Amygdala (tissue), 56 donors: ENCODE measurements at regions not wholly inside any gene's neighbourhood (a gene's known extent, or its start where the extent isn't known, plus 50 kb on each side); places are given as distances from the start of the nearest gene placed in this dataset.

Experiments
- DNase-seq, 56 donors: peaks; one replicate each; lab custom pipeline; 2025; lab: John Stamatoyannopoulos, UW

- DNase-seq, result no peak
These were observed 106.8 kb upstream of the MPDZ start for GRCh38 chr9:13386316-13386715.

DNA sequence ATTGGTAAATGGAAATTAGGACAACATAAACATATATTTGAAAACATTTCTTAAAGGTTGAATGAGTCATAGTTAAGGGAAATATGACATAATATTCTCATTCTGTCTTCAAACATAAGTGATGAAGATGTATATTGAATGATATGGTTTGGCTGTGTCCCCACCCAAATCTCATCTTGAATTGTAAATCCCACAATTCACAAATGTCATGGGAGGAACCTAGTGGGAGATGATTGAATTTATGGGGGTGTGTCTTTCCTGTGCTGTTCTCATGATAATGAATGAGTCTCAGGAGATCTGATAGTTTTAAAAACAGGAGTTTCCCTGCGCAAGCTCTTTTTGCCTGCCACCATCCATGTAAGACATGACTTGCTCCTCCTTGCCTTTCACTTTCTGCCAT, 104.4 kb upstream of the MPDZ start:
- DNase-seq, result no peak

- no peak for DNase-seq
These were observed 103.7 kb upstream of the MPDZ start for GRCh38 chr9:13383216-13383615.

DNA sequence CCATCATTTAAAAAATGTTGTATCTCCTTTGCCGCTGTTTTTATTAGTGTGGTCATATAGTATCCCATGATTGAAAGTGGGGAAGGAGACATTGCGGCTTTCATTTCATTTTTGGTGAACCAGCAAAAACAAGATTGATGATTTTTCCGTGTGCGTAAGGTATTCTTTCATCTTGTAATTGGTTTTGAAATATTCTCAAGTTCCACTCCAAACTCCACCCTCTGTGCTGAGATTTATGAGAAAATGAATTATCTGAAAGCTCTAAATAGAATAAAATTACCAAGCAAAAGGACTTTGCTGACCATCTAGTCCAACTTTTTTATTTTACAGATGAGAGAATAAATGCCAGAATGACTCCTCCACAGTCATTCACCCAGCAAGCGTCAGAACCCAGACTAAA, 103.1 kb upstream of the MPDZ start:
- DNase-seq, result no peak

DNA sequence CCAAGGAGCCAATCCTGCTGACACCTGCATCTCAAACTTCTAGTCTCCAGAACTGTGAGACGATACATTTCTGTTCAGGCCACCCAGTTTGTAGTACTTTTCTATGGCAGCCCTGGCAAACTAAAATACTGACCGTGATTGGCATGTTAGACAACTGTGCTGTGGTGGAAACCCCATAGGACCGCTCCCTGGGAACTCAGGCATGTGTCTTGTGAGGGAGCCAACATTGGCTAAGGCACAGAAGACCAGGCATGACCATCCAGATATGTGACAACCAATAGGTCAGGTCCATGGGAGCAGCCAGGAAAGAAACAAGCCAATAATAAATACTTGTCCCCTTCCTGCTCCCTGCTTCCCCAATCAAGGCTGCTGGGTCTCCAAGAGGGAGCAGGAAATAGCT, 101.4 kb upstream of the MPDZ start:
- DNase-seq, result no peak

DNA sequence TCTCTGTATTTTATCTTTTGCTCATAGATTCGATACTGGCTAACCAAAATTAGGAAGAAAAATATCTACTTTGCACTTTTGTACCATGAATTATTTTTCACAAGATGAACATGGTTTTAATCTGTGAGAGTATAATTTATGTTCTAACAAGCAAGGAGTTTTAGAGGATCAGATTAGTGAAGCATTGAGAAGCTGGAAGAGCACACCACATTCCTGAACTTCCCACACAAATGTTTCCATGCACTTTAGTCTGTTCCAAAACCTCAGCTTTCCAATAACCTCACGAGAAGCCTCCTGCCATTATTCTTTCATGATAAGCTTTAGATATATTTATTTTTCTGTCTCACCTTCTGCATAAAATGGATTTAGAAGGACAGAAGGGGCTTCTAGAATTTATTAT, 98.7 kb upstream of the MPDZ start:
- no peak for DNase-seq

- DNase-seq, result no peak
These were observed 97.9 kb upstream of the MPDZ start for GRCh38 chr9:13377171-13377925.

- DNase-seq, result no peak
These were observed 93.0 kb upstream of the MPDZ start for GRCh38 chr9:13372510-13372909.

GRCh38 chr9:13369431-13369830, 89.9 kb upstream of the MPDZ start:
- DNase-seq, result no peak

DNA sequence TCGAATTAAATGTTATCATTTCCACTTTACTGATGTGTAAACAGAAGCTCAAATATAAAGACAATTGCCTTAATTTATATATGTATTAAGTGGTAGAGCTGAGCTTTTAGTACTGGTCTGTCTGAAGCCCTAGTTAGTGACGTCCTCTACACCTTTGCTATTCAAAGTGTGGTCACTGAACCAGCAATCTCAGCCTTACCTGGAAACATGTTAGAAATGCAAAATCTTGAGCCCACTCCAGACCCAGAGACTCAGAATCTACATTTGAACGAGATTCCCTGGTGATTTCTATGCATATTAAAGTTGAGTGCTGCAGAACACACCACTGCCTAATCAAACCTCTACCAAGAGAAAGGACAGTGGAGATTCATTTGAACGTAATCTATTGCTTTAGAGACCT, 88.3 kb upstream of the MPDZ start:
- DNase-seq, result no peak

DNA sequence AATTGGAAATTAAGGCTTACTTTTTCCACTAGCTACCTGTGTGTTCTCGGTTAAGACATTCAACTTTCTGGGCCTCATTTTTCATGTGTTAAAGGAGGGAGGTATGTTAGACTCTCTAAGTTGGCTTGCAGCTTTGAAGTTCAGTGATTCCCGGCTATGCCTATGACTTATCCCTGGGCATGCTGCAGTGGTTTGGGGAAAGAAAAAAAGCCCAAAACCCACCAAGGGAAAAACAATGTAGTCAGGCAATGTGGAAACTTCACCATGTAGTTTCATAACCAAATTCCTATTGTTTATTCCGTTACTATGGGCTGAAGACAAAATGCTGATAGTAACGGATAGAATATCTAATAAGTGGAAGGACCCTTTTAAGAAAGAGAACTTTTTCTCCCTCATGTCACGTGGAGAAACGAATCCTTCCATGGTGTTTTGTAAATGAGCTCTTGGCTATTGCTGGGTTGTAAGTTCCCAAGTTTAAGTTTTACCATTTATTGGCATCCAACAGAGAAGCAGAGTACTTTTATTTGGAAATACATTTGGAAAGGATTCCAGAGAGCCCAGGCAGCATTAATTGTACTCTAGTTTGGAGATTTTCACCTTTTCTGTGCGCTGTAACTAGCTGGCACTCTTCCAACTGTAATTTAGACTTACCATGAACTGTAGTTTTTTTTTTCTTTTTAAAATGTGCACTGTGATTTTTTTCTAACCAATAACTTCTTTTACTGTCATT, 84.9 kb upstream of the MPDZ start:
- no peak for DNase-seq

DNA sequence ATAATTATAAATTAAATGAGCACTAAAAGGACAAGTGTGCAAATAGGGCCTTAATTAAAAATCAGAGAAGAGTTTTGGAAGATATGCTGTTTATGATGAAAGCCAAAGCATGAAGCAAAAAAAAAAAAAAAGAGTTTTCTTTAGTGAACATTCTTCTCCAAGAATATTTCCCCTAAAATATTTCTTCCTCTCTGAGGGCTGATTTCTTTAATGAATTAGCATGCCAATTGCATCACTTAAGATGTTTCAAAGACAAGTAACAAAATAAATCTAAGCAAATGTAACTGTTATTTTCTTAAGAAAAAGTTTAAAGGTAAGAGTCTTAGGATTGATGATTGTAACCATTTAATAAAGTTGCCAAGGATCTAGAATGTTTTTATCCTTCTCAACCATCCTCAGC, 81.6 kb upstream of the MPDZ start:
- DNase-seq, result no peak

DNA sequence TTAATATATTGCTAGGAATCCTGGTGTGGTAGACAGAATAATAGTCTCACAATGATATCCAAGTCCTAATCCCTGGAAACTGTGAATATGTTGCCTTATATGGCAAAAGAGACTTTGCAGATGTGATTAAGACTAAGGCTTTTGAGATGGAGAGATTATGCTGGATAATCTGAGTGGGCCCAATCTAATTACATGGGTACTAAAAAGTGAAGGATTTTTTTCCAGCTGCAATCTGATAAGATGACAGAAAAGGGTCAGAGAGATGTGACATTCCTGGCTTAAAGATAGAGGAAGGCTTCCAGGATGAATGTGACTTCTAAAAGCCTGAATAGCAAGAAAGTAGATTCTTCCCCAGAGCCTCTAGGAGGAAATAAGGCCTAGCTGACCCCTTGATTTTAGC, 80.7 kb upstream of the MPDZ start:
- no peak for DNase-seq

- DNase-seq, result no peak
These were observed 78.6 kb upstream of the MPDZ start for GRCh38 chr9:13358128-13358527.

DNA sequence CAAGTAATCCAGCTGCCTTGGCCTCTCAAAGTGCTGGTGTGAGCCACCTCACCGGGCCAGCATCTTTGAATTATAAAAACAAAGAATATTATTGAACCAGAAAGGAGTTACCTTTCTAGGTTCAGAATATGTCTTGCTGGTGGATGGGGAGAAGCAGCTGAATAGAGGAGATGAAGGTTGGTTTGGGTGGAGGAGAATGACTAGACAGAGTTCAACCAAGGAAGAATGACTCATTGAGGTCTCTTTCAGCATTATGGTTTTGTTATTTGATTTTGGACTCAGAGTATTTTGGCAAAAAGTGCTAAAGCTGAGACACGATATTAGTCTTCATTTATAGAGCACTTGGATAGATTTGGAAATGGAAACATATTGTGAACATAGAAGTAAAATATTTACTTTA, 75.2 kb upstream of the MPDZ start:
- no peak for DNase-seq

- no peak for DNase-seq
These were observed 73.0 kb upstream of the MPDZ start for GRCh38 chr9:13352451-13352979.

- DNase-seq, result peak in 1 of 56 donors; percentile 1
These were observed 72.4 kb upstream of the MPDZ start for GRCh38 chr9:13351778-13352386.

DNA sequence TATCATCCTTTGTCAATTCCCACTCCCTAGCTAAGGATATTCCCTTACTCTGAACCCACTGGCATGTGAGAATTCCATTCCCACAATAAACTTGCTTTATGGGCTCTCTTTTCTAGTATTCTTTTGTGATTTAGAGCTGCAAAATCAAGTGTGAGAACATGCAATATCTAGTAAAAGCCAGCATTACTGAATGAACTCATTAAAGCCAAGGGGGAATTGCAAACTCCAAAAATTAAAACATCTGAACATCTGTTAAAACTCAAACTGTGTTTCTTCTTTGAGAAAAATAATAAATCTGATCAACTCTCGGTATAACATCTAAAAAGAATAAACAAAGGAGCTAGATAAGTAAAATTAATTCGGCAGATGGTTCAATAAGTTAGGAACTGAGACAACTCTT, 53.1 kb upstream of the MPDZ start:
- DNase-seq, result no peak

DNA sequence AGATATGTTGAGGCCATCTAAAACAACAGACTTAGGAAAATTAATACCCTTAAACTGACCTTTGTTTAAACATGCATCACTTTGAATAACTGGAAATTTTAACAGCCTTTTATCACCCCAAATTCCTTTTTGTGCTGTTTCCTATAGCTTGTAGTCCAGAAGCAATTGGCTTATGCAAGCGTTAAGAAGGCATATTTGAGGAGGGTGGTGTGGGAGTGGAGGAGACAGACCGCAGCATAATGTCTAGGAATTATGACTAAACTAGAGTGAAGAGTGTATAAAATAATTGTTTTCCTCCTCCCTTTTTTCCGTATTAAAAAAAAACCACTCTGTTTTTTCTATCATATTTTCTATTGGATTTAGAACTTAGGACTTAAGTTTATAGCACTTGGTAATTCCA, 51.8 kb upstream of the MPDZ start:
- peak in 2 of 56 donors; percentile 2 to 4 for DNase-seq

DNA sequence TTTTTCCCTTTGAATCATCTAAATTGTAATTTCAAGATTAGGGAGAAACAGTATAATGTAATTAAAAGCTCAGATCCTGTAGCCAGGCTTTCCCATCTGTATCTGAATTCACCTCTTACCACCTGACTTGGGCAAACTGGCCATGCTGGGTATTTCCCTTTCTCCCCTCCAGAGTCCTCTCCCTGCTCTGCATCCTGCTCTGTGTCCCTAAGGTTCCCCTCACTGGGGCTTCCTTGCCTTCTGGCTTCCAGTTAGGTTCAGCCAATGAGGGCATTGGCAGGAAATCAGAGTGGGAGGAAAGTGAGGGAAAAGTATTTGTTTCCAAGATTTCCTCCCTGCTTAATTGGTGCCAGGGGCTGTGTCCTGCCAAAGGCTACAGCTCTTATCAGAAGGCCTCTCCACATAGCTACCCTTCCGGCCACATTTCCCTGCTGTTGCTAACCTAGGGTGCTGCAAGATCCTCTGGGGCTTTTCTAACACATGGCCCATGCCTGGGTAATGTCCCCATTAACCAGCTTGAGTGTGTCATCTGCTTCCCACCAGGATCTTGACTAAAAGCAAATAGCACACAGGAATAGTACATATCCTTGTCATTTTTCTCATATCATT, 51.0 kb upstream of the MPDZ start:
- no peak for DNase-seq
